ENCODE measurements at regions not wholly inside any gene's neighbourhood (a gene's known extent, or its start where the extent isn't known, plus 50 kb on each side); places are given as distances from the start of the nearest gene placed in this dataset.
"Not testable (repeated sequence)": the region's sequence is repeated elsewhere in the genome, so short reads cannot be mapped to it uniquely, and the experiment has no call there.

- DNase-seq: no peak
Measured at GRCh38 chr1:31485166-31485565, 72.2 kb downstream of the SERINC2 start.

GRCh38 chr1:31487143-31487542, 74.1 kb downstream of the SERINC2 start:
- no peak for DNase-seq

- no peak for DNase-seq
Measured at GRCh38 chr1:31487721-31488293, 74.8 kb downstream of the SERINC2 start.

- DNase-seq: no peak
Measured at GRCh38 chr1:31488528-31488927, 75.5 kb downstream of the SERINC2 start.

- not testable (repeated sequence) for DNase-seq
Measured at GRCh38 chr1:31489575-31489974, 76.6 kb downstream of the SERINC2 start.

- not testable (repeated sequence) for DNase-seq
Measured at GRCh38 chr1:31490596-31490995, 77.6 kb downstream of the SERINC2 start.

- DNase-seq: not testable (repeated sequence)
Measured at GRCh38 chr1:31495351-31495750, 81.0 kb upstream of the TINAGL1 start.

GRCh38 chr1:31495770-31496169, 80.5 kb upstream of the TINAGL1 start:
- not testable (repeated sequence) for DNase-seq

GRCh38 chr1:31497601-31498000, 78.7 kb upstream of the TINAGL1 start:
- DNase-seq: no peak

GRCh38 chr1:31498376-31499040, 77.8 kb upstream of the TINAGL1 start:
- DNase-seq: no peak

- DNase-seq: no peak
Measured at GRCh38 chr1:31501505-31501904, 74.8 kb upstream of the TINAGL1 start.

- DNase-seq: no peak
Measured at GRCh38 chr1:31502253-31502652, 74.1 kb upstream of the TINAGL1 start.

GRCh38 chr1:31502926-31503511, 73.3 kb upstream of the TINAGL1 start:
- DNase-seq: no peak

- no peak for DNase-seq
Measured at GRCh38 chr1:31503570-31503969, 72.7 kb upstream of the TINAGL1 start.

GRCh38 chr1:31504001-31504400, 72.3 kb upstream of the TINAGL1 start:
- no peak for DNase-seq

GRCh38 chr1:31505911-31506497, 70.3 kb upstream of the TINAGL1 start:
- peak; percentile 22 for DNase-seq

- DNase-seq: no peak
Measured at GRCh38 chr1:31507221-31507620, 69.1 kb upstream of the TINAGL1 start.

- no peak for DNase-seq
Measured at GRCh38 chr1:31507676-31508530, 68.4 kb upstream of the TINAGL1 start.

GRCh38 chr1:31509124-31510072, 66.9 kb upstream of the TINAGL1 start:
- DNase-seq: no peak

GRCh38 chr1:31510304-31510703, 66.0 kb upstream of the TINAGL1 start:
- DNase-seq: no peak

GRCh38 chr1:31510853-31511789, 65.2 kb upstream of the TINAGL1 start:
- DNase-seq: no peak

Measured in CD4-positive, alpha-beta T cell treated with Interferon gamma for 1 hour (primary cell).